OCI-LY7 (cell line): ENCODE measurements at regions not wholly inside any gene's neighbourhood (a gene's known extent, or its start where the extent isn't known, plus 50 kb on each side); places are given as distances from the start of the nearest gene placed in this dataset.

Source experiments
- CTCF ChIP-seq: fragments of 200-600 bp; sonication (generic); conservative IDR thresholded peaks from 2 replicates; pipeline ENCODE4 v1.5.1; 2014; ENCODE audit warnings: mild to moderate bottlenecking, antibody characterized with exemption, low read length, moderate library complexity, mixed read lengths
- EZH2phosphoT487 ChIP-seq: fragments of 200-600 bp; sonication (generic); IDR thresholded peaks from 2 replicates; pipeline ENCODE4 v1.6.1; 2018; ENCODE audit warnings: low read depth, borderline replicate concordance, mild to moderate bottlenecking, mixed run types, antibody characterized with exemption, low read length, moderate library complexity, mixed read lengths

- TF ChIP-seq CTCF (no peak), EZH2phosphoT487 (no peak)
These were observed 138.8 kb upstream of the BANK1 start for GRCh38 chr4:101651778-101652177.
